AG04450 (cell line): ENCODE measurements at regions not wholly inside any gene's neighbourhood (a gene's known extent, or its start where the extent isn't known, plus 50 kb on each side); places are given as distances from the start of the nearest gene placed in this dataset.
"Not testable (repeated sequence)": the region's sequence is repeated elsewhere in the genome, so short reads cannot be mapped to it uniquely, and the experiment has no call there.

Source experiments
- CTCF ChIA-PET: fragments of 300-600, 350-600 bp; formaldehyde crosslinking; extraction: SDS; loops from one replicate; lab custom pipeline; 2022; ENCODE audit warnings: antibody characterized with exemption, inconsistent platforms; lab: Charles Lee
- POLR2A ChIA-PET: fragments of 350-600 bp; formaldehyde crosslinking; extraction: SDS; loops from one replicate; lab custom pipeline; 2021; ENCODE audit warnings: antibody characterized with exemption, inconsistent platforms; lab: Yijun Ruan, JAX
- DNase-seq: peaks from one replicate; pipeline ENCODE4 v3.0.0-alpha.2; 2011; ENCODE audit warnings: low read depth, low spot score
- H3K27ac ChIP-seq: one replicate; pipeline ENCODE4 v1.5.1; 2012; ENCODE audit warnings: low read depth, low read length, control low read depth
- H3K27me3 ChIP-seq: one replicate; pipeline ENCODE4 v1.6.0; 2012; ENCODE audit warnings: low read length; ENCODE audit not compliant: control insufficient read depth, insufficient read depth
- H3K4me3 ChIP-seq: 2 replicates; pipeline ENCODE4 v1.5.1; 2011; ENCODE audit warnings: mild to moderate bottlenecking, low read depth, low read length, control low read depth
- H3K9me3 ChIP-seq: 2 replicates; pipeline ENCODE4 v1.5.1; 2012; ENCODE audit warnings: low read length; ENCODE audit not compliant: control insufficient read depth, insufficient read depth
- TF ChIP-seq, protein P1 (sequence below): IDR thresholded peaks from 2 replicates; pipeline ENCODE4 v1.5.1; 2011; ENCODE audit warnings: low read depth, low read length, control low read depth, inconsistent platforms

DNA sequence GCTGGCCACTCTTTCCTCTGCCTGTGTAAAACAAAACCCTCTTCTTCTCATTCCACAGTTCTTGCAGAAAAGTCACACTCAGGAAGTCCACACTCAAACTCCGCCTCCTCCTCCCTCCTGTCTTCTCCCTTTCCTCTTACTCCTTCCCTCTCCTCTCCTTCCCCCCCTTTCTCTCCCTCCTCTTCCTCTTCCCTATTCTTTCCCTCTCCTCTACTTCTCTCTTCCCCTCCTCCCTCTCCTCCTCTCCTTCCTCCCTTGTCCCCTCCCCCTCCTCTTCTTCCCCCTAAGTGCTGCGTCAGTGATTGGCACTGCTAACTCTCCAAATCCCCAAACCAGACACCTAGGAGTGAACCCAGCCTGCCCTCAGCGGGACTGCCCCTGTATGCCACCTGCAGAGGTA lies 67.0 kb downstream of the ZNF467 start:
- ChIA-PET POLR2A (no interaction called here), CTCF (no interaction called here)
- TF ChIP-seq, protein P1, sequence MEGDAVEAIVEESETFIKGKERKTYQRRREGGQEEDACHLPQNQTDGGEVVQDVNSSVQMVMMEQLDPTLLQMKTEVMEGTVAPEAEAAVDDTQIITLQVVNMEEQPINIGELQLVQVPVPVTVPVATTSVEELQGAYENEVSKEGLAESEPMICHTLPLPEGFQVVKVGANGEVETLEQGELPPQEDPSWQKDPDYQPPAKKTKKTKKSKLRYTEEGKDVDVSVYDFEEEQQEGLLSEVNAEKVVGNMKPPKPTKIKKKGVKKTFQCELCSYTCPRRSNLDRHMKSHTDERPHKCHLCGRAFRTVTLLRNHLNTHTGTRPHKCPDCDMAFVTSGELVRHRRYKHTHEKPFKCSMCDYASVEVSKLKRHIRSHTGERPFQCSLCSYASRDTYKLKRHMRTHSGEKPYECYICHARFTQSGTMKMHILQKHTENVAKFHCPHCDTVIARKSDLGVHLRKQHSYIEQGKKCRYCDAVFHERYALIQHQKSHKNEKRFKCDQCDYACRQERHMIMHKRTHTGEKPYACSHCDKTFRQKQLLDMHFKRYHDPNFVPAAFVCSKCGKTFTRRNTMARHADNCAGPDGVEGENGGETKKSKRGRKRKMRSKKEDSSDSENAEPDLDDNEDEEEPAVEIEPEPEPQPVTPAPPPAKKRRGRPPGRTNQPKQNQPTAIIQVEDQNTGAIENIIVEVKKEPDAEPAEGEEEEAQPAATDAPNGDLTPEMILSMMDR = no peak
- no peak overlapping the region for H3K4me3 ChIP-seq
- H3K27ac ChIP-seq = no peak overlapping the region
- DNase-seq = no peak
- peaks cover 5% of the 10 kb centered on the region for H3K27me3 ChIP-seq
- peaks cover 16% of the 10 kb centered on the region for H3K9me3 ChIP-seq

DNA sequence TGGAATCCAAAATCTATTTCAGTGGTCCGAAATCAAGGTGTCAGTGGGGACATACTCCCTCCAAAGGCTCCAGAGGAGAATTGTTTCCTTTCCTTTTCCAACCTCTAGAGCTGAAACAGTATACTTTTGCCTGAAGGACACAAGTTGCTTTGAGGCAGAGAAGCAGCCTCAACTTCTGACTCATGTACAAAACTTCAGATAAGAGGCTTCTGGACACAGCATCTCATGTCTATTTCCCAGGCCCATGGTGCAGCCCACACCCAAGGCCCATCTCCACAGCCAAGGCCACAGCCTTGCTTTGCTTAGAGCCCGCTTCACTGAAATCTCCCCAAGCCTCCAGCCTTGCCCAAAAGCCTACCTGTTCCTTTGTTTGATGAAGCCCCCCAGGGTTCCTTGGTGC lies 68.9 kb downstream of the ZNF467 start:
- peaks cover 5% of the 10 kb centered on the region for H3K27me3 ChIP-seq
- H3K9me3 ChIP-seq = peaks cover 14% of the 10 kb centered on the region; the same call in 1 of the 2 replicates
- ChIA-PET POLR2A (no interaction called here), CTCF (interaction anchor here (1.5 kb wide), 1 partner anchor 42 kb away, joined by 3 read pairs; no protein-coding TSS in a partner anchor)
- DNase-seq = no peak
- TF ChIP-seq, protein P1 = no peak
- no peak overlapping the region for H3K4me3 ChIP-seq
- no peak overlapping the region for H3K27ac ChIP-seq

GRCh38 chr7:149703044-149703650 lies 70.2 kb downstream of the ZNF467 start:
- Histone ChIP-seq H3K9me3 (peaks cover 14% of the 10 kb centered on the region; the same call in 1 of the 2 replicates), H3K4me3 (no peak overlapping the region), H3K27ac (no peak overlapping the region), H3K27me3 (peaks cover 5% of the 10 kb centered on the region)
- no peak for DNase-seq
- TF ChIP-seq, protein P1 = no peak
- ChIA-PET CTCF (interaction anchor here (1.5 kb wide), 1 partner anchor 41 kb away, joined by 3 read pairs; no protein-coding TSS in a partner anchor), POLR2A (no interaction called here)

DNA sequence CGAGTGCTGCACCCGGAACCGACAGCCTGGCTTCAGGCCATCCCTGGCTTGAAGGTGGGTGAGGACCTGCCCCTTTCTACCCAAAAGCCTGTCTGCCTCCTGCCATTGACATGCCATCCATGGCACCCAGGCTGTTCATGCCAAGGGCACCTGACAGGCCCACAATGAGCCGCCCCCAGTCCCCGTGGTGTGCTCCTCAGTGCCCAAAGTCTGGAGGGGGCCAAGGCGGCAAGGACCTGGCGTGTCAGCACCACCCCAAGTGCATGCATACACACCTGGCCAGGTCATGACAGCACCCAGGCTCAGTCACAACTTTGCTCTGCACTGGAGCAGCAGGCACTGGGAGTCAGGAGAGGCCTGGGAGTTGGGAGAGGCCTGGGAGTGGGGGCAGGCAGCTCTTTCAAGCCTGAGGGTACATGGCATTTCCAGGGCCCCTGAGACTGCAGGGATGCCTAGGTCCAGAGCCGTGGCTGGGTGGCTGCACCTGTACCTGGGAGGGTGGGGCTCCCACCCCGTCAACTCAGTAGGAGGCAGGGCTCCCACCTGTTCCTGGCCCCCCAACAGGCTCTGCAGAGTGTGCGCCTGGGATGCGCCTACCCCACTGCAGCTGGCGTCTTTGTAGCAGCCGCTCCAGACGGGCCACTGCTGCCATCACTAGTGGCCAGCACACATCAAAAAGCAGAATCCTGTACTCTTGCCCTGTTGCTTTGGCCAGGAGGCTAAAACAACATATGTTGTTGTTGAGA lies 71.7 kb downstream of the ZNF467 start:
- ChIA-PET CTCF (no interaction called here), POLR2A (no interaction called here)
- TF ChIP-seq, protein P1 = no peak
- DNase-seq = no peak
- Histone ChIP-seq H3K27me3 (peaks cover 5% of the 10 kb centered on the region), H3K4me3 (no peak overlapping the region), H3K9me3 (peaks cover 14% of the 10 kb centered on the region; the same call in 1 of the 2 replicates), H3K27ac (no peak overlapping the region)

DNA sequence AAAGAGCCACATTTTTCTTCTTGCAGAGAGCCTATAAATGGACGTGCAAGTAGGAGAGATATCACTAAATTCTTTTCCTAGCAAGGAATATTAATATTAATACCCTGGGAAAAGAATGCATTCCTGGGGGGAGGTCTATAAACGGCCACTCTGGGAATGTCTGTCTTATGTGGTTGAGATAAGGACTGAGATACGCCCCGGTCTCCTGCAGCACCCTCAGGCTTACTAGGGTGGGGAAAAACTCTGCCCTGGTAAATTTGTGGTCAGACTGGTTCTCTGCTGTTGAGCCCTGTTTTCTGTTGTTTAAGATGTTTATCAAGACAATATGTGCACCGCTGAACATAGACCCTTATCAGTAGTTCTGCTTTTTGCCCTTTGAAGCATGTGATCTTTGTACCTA lies 75.6 kb downstream of the ZNF467 start:
- CTCF ChIA-PET, H3K27ac ChIP-seq: not testable (repeated sequence)

More for the DNA sequence above, 75.6 kb downstream of the ZNF467 start:
- H3K9me3 ChIP-seq = peaks cover 14% of the 10 kb centered on the region; the same call in 1 of the 2 replicates
- DNase-seq, H3K4me3 ChIP-seq, H3K27me3 ChIP-seq, POLR2A ChIA-PET: not testable (repeated sequence)
